IMR-90 (cell line): ENCODE measurements at regions not wholly inside any gene's neighbourhood (a gene's known extent, or its start where the extent isn't known, plus 50 kb on each side); places are given as distances from the start of the nearest gene placed in this dataset.

Source experiments
- ATAC-seq: fragments of 200-7000 bp; cut with Tn5 transposase; 2 replicates; pipeline ENCODE4 v1.9.1; 2020; ENCODE audit warnings: low read depth, mild to moderate bottlenecking, moderate library complexity
- BruUV-seq: library from RNA; stranded (reverse); fragments of 400-500 nt; replicated peaks from 2 replicates; lab custom pipeline; 2021; lab: Mats Ljungman, UMichigan
- CTCF ChIA-PET: fragments of 300-600 bp; formaldehyde crosslinking; extraction: SDS; loops from one replicate; lab custom pipeline; 2021; ENCODE audit warnings: antibody characterized with exemption; lab: Yijun Ruan, JAX
- POLR2A ChIA-PET: fragments of 300-600 bp; sonication (Branson Sonifier 250); formaldehyde crosslinking; loops from one replicate; lab custom pipeline; 2022; ENCODE audit warnings: antibody characterized with exemption; ENCODE audit not compliant: unreplicated experiment; lab: Charles Lee
- DNase-seq: peaks from one replicate; pipeline ENCODE4 v3.0.0; 2013
- H2AFZ ChIP-seq: replicated peaks from 2 replicates; pipeline ENCODE3; 2013; ENCODE audit warnings: low read length, mild to moderate bottlenecking; ENCODE audit not compliant: poor library complexity
- H2AK5ac ChIP-seq: 2 replicates; pipeline ENCODE4 v1.6.1; 2013; ENCODE audit warnings: low read depth, low read length, inconsistent platforms
- H2AK9ac ChIP-seq: replicated peaks from 2 replicates; pipeline ENCODE3; 2013; ENCODE audit warnings: mild to moderate bottlenecking, low read depth, low read length, moderate library complexity; ENCODE audit not compliant: poor library complexity
- H2BK120ac ChIP-seq: 2 replicates; pipeline ENCODE4 v1.6.1; 2013; ENCODE audit warnings: low read depth, low read length, inconsistent platforms
- H2BK15ac ChIP-seq: 3 replicates; pipeline ENCODE4 v1.6.1; 2013; ENCODE audit warnings: low read depth, low read length, inconsistent platforms
- H2BK20ac ChIP-seq: 2 replicates; pipeline ENCODE4 v1.6.1; 2013; ENCODE audit warnings: low read depth, mild to moderate bottlenecking, inconsistent platforms, low read length, moderate library complexity
- H2BK5ac ChIP-seq: 2 replicates; pipeline ENCODE4 v1.6.1; 2013; ENCODE audit warnings: mild to moderate bottlenecking, low read depth, low read length, inconsistent platforms; ENCODE audit not compliant: poor library complexity, severe bottlenecking
- H3K14ac ChIP-seq: replicated peaks from 2 replicates; pipeline ENCODE4 v1.6.1; 2013; ENCODE audit warnings: low read depth, low read length, inconsistent platforms
- H3K18ac ChIP-seq: 2 replicates; pipeline ENCODE4 v1.6.1; 2013; ENCODE audit warnings: low read depth, low read length, control low read depth
- H3K23ac ChIP-seq: 2 replicates; pipeline ENCODE4 v1.6.1; 2013; ENCODE audit warnings: low read depth, low read length, inconsistent platforms
- H3K27ac ChIP-seq: 2 replicates; pipeline ENCODE4 v1.5.1; 2013; ENCODE audit warnings: mild to moderate bottlenecking, control low read depth, low read length; ENCODE audit not compliant: insufficient read depth
- H3K27me3 ChIP-seq: 2 replicates; pipeline ENCODE4 v1.6.1; 2013; ENCODE audit warnings: low read length; ENCODE audit not compliant: control insufficient read depth, insufficient read depth
- H3K36me3 ChIP-seq: 2 replicates; pipeline ENCODE4 v1.6.1; 2013; ENCODE audit warnings: low read length, mixed read lengths; ENCODE audit not compliant: control insufficient read depth, insufficient read depth
- H3K4ac ChIP-seq: 2 replicates; pipeline ENCODE4 v1.6.1; 2013; ENCODE audit warnings: low read depth, low read length, inconsistent platforms
- H3K4me1 ChIP-seq: 2 replicates; pipeline ENCODE4 v1.6.1; 2013; ENCODE audit warnings: low read length, mixed read lengths; ENCODE audit not compliant: control insufficient read depth, insufficient read depth
- H3K4me2 ChIP-seq: 2 replicates; pipeline ENCODE4 v1.6.1; 2013; ENCODE audit warnings: low read depth, mild to moderate bottlenecking, control low read depth, low read length, moderate library complexity
- H3K4me3 ChIP-seq: 2 replicates; pipeline ENCODE4 v1.5.1; 2013; ENCODE audit warnings: low read depth, mild to moderate bottlenecking, control low read depth, low read length, moderate library complexity; ENCODE audit not compliant: insufficient read depth
- H3K56ac ChIP-seq: 2 replicates; pipeline ENCODE4 v1.6.1; 2013; ENCODE audit warnings: low read length, inconsistent platforms; ENCODE audit not compliant: insufficient read depth; ENCODE audit errors: extremely low read depth
- H3K79me1 ChIP-seq, 2 experiments: 2 replicates each; pipeline ENCODE4 v1.6.1; 2013; ENCODE audit warnings: low read length in 2 of 2, inconsistent platforms in 1 of 2, low read depth in 1 of 2
- H3K9ac ChIP-seq: 2 replicates; pipeline ENCODE4 v1.6.1; 2013; ENCODE audit warnings: low read depth, low read length, control low read depth
- H3K9me1 ChIP-seq: 2 replicates; pipeline ENCODE4 v1.6.1; 2013; ENCODE audit warnings: low read length, inconsistent platforms; ENCODE audit not compliant: insufficient read depth
- H3K9me3 ChIP-seq: 2 replicates; pipeline ENCODE4 v1.6.1; 2013; ENCODE audit warnings: low read length; ENCODE audit not compliant: control insufficient read depth, insufficient read depth
- H4K20me1 ChIP-seq: 2 replicates; pipeline ENCODE4 v1.6.1; 2013; ENCODE audit warnings: low read length, inconsistent platforms; ENCODE audit not compliant: insufficient read depth
- H4K5ac ChIP-seq: 2 replicates; pipeline ENCODE4 v1.6.1; 2013; ENCODE audit warnings: mild to moderate bottlenecking, low read depth, low read length, control low read depth
- H4K8ac ChIP-seq, 2 experiments: 2 replicates each; pipeline ENCODE4 v1.6.1; 2013; ENCODE audit warnings: low read depth in 2 of 2, low read length in 2 of 2, control low read depth in 1 of 2, inconsistent platforms in 1 of 2
- H4K91ac ChIP-seq: 2 replicates; pipeline ENCODE4 v1.6.1; 2013; ENCODE audit warnings: low read depth, low read length, inconsistent platforms; ENCODE audit not compliant: insufficient read depth
- CHD1 ChIP-seq: IDR thresholded peaks from 2 replicates; pipeline ENCODE4 v1.6.1; 2012; ENCODE audit warnings: low read depth, low read length, improper control_type of control experiment
- NFE2L2 ChIP-seq: fragments of 150-350 bp; IDR thresholded peaks from 2 replicates; pipeline ENCODE4 v1.6.1; 2016; ENCODE audit warnings: low read depth, mild to moderate bottlenecking, low read length
- POLR2A ChIP-seq: IDR thresholded peaks from 2 replicates; pipeline ENCODE4 v1.6.1; 2012; ENCODE audit warnings: mild to moderate bottlenecking, low read depth, low read length
- SMC3 ChIP-seq: fragments of 150-350 bp; IDR thresholded peaks from 2 replicates; pipeline ENCODE4 v1.6.1; 2016; ENCODE audit warnings: low read depth, mild to moderate bottlenecking, antibody characterized with exemption, low read length, moderate library complexity
- whole genome bisulfite sequencing, 2 experiments: methylation state at CpG; one replicate each; pipeline versions ENCODE4 v1.1.5 to v1.1.7; 2013; ENCODE audit warnings: missing lambda C conversion rate in 2 of 2; ENCODE audit not compliant: insufficient read length in 1 of 2; ENCODE audit errors: extremely low coverage in 2 of 2; 5-methylcytosine and 5-hydroxymethylcytosine counted together
- dilution Hi-C: fragments of 300-500 bp; cut with HindIII; formaldehyde crosslinking; loops from one replicate; pipeline ENCODE4 v1.14.3; 2018; ENCODE audit warnings: low sequenced_read_pairs; ENCODE audit not compliant: unreplicated experiment
- in situ Hi-C: fragments of 300-500 bp; cut with MboI; formaldehyde crosslinking; loops from 3 replicates; pipeline ENCODE4 v1.14.3; 2019; ENCODE audit warnings: low sequenced_read_pairs, inconsistent platforms, mixed read lengths
- intact Hi-C: fragments of 100-400 bp; cut with micrococcal nuclease; formaldehyde crosslinking; loops from 2 replicates; pipeline ENCODE4 v1.10.0; 2022

- in situ Hi-C loops (no loop called here), dilution Hi-C loops (no loop called here), intact Hi-C loops (no loop called here)
- Histone ChIP-seq H4K91ac (no peak overlapping the region), H3K23ac (no peak overlapping the region), H3K4ac (no peak overlapping the region), H2BK20ac (no peak overlapping the region), H3K9ac (no peak overlapping the region), H4K8ac (no peak overlapping the region), H3K4me3 (no peak overlapping the region), H3K36me3 (no peaks in the 10 kb centered on the region), H3K14ac (no peak overlapping the region), H3K79me1 (no peaks in the 10 kb centered on the region), H2BK15ac (no peak overlapping the region), H2AK5ac (no peak overlapping the region), H4K5ac (no peak overlapping the region), H2BK120ac (no peak overlapping the region), H3K18ac (no peak overlapping the region), H3K56ac (no peak overlapping the region), H3K9me3 (peaks cover 1% of the 10 kb centered on the region; the same call in 1 of the 2 replicates), H3K27ac (no peak overlapping the region), H3K4me1 (no peaks in the 10 kb centered on the region), H2AK9ac (no peak overlapping the region), H4K20me1 (no peaks in the 10 kb centered on the region), H2BK5ac (no peak overlapping the region), H2AFZ (no peak overlapping the region), H3K4me2 (no peak overlapping the region), H3K9me1 (no peaks in the 10 kb centered on the region), H3K27me3 (no peaks in the 10 kb centered on the region)
- ATAC-seq (no peak), DNase-seq (no peak)
- ChIA-PET CTCF (no interaction called here), POLR2A (no interaction called here)
- no peak for TF ChIP-seq CHD1
- no peak for TF ChIP-seq SMC3
- TF ChIP-seq NFE2L2: no peak
- no peak for TF ChIP-seq POLR2A
- BruUV-seq: no TSS peak
- WGBS, 2 experiments: no CpG with 5 or more reads among the region's 5 CpGs
Measured at GRCh38 chr3:35064761-35065160, 574.6 kb upstream of the ARPP21 start.
